ENCODE measurements at regions not wholly inside any gene's neighbourhood (a gene's known extent, or its start where the extent isn't known, plus 50 kb on each side); places are given as distances from the start of the nearest gene placed in this dataset.

DNA sequence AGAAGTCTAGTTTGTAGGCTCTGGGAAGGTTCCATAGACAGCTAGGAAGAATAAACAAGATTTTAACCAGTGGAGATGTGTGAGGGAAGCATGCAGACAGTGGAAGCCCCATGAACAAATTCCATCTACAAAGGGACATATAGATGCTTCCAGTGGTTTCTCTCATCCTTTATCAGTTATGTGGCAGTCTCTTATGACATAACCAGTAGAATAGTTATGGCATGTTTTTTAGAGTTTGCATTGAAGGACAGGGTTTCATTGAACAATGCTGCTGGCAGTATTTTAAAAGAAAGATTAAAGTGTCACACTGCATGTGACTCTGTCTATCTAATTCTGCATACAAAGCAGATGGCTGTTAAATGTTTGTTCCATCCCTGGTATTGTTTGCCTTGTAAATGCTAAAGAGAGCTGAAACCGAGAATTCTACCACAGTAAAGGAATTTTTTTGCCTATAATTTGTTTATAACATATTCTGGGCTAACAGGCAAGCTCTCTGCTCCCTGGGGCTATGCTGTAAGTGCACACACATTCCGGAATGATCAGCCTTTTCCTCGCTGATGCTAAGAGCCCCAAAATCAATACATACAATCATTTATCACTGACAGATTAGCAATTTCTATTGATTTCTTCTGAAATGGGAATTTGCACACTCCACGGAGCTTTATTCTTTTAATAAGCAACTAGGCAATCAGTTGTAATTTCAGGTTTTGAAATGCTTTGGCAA, 76.8 kb upstream of the PELI1 start:
- DNase-seq (ENCODE audit: low spot score): no peak

DNA sequence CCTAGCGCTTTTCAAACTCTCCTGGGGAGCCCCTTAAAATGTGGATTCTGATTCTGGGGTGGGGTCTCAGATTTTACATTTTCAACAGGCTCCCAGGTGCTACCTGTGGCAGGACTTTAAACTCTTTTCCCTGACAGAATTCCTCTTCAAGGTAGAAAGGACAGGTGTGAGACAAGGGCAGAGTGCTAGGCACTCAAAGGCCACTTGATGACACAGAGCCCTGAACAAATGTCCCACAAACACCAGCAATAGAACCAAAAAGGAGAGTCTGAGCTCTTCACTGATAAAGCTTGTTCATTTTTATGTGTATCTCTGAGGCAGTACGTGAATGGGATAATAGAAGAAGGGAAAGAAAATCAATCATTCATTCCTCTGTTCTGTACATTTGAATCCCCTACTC, 77.7 kb upstream of the PELI1 start:
- DNase-seq (ENCODE audit: low spot score): no peak

DNA sequence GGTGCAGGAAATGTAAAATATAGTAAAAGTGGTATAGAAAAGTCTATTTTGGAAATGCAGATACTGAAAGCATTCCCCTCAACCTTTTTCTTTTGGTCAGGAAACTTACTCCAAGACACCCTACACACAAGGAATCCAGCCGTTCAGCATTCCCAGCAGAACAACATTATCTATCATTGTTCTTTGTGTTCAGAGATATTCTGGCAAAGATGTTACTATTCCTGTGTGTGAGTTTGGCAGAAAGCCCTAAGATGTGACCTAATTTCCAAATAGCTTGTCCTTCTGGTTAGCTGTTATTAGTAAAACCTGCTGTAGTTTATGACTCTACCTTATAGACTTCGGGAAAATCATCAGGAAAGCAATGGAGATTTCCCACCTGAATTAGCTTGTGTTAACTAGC, 78.1 kb upstream of the PELI1 start:
- no peak for DNase-seq (ENCODE audit: low spot score)

DNA sequence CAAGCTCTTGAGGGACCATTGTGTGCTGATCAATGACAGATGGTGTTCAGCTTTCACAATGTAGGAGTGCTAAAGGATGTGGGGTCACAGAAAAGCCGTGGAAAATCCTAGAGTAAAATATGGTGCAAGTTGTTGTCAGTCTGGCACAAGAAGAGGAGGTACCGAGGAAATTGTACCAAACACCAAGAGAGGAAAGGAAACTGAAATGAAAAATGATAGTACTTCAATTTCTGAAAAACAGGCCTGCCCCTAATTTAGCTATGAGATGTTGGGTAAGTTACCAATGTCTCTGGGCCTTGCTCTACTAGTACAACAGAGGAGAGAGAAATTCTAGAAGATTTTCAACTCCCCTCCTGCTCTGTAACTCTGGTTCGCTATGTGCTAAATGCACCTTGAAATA, 78.8 kb upstream of the PELI1 start:
- no peak for DNase-seq (ENCODE audit: low spot score)

DNA sequence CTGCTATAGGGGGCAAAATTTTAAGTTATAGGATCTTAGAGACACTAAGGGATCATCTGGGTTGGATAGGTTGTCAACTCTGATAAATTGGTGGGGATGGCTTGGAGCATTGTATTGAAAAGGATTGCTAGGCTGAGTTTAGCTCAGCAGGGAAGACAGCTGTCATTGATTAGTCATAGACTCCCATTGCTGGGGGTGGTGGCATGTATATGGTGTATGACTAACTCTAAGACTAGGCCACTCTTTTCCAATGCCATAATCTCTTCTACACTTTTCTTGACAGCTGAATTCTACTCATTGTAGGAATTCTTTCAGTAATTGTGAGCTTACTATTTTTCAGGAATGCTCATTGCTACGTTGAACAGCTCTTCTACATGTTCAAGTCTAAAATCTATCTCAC, 81.3 kb upstream of the PELI1 start:
- DNase-seq (ENCODE audit: low spot score): no peak

DNA sequence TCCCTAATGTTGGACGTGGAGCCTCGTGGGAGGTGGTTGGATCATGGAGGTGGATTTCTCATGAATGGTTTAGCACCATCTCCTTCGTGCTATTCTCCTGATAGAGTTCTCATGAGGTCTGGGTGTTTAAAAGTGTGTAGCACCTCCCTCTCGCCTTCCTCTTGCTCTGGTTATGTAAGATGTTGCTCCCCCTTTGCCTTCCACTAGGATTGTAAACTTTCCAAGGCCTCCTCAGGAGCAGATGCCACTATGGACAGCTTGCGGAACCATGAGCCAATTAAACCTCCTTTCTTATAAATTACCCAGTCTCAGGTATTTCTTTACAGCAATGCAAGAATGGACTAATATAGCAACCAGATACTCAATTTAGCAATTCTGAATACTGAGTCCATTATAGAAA, 82.4 kb upstream of the PELI1 start:
- DNase-seq (ENCODE audit: low spot score): no peak

DNA sequence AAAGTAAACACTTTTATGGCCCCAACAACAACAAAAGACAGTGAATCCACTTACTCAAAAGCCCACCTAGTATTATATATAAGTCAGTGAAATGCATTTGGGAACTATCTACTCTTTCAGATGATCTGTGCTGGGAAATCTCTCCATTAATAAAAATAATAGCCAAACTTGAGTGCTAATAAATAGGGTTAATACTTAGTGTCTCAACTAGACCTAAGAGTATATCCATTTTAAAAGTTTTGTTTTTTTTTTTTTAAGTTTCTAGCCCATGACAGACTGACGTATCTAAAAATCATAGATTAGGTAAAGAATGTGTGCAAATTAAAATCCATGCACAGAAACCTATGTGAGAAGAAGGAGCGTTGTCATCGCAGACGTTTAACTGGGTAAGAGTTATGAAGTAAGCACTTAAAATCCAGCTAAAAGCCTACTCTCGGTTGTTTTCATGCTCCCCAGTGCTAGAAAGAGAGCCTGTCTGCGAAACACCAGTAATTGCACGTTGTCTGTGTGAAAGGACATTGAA, 83.4 kb upstream of the PELI1 start:
- DNase-seq (ENCODE audit: low spot score): no peak

DNA sequence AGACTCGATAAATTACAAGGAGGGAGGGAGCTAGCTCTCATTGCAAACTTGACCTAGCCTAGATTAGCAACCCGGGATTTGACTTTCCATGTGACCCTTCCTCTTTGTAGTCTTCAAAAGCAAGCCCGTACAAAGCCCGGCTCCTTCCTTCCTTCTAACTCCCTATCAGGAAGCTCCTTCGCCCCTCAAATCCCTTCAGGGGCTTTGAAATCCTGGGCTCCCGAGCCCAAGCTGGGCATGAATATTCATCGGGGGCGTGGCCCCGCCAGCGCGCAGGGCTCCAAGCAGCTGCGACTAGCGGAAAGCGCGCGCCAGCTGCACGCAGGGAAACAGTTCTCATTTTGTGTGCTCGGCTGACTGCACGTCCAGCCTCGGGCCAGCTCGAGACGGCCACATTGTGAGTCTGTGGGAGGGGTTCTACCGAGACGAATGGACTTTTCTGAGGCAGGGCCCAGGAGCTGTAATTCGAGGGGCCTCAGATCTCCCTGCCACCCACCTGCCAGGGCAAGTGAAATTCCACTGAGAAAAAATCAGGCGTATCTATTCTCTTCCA, 84.0 kb upstream of the PELI1 start:
- peak; percentile 92 for DNase-seq (ENCODE audit: low spot score)

DNA sequence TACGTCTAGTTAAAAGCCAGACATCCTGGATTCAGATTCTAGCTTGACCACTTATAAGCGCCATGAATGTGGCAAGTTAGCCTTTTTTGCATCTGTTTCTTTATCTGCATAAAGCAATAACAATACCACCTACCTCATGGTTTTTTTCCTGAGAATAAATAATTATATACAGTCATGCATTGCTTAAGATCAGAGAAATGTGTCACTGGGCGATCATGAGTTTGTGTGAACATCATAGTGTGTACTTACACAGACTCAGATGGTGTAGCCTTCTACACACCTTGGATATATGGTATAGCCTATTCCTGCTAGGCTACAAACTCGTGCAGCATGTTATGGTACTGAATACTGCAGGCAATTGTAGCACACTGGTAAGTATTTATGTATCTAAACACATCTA, 84.7 kb upstream of the PELI1 start:
- DNase-seq (ENCODE audit: low spot score): no peak

DNA sequence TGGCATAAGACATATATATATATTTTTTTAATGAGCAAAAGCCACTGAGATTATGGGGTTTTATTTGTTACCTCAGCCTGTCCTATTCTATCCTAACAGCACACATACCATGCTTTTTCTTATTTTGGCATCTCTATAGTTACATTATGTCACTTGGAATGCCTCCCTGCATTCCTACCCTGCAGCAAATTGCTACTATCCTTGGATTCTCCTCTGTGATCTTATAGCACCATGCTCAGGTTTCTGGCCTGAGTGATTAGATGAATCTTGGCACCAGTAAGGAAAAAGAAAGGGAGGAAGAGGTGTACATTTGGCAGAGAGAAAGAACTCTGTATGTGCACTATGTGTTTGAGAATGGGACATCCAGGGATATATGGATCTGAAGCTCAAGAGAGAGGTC, 86.3 kb upstream of the PELI1 start:
- DNase-seq (ENCODE audit: low spot score): no peak

DNA sequence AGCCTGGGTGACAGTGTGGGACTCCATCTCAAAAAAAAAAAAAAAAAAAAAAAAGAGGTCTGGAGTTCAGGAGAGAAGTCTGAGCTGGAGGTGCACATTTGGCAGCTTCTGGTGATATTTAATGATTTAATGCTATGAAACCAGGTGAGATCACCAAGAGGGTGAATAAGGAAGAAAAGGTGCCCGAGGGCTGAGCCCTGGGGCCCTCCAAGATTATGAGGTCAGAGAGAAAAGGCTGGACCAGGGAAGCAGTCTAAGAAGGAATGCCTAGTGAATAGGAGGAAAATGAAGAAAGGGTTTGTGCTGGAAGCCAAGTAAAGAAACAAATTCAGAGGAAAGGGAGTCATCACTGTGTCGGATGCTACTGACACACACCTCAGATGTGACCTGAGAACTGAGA, 88.0 kb upstream of the PELI1 start:
- DNase-seq (ENCODE audit: low spot score): no peak

DNA sequence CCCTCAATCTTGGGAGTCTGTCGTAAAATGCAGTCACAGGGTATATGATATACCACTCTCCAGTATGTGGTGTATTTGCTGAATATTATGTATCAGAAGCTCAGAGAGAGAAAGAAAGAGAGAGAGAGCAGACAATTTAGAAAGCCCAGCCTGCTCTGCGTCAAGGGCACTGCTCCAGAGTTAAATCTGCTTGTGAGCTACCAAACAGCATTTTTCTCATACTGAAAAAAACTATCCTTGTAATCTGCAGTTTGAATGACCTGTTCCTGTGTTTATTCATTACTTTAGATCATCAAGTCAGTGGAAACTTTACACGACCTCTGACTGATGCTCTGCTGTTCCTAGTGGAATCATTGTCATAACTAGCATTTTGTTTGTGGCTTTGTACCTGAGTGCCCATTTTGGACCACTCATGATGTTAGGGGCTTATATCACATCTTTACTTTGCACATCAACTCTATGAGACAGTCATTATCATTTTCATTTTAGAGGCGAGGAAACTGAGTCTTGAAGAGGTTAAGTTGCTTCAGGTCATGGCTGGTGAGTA, 89.2 kb upstream of the PELI1 start:
- DNase-seq (ENCODE audit: low spot score): no peak

DNA sequence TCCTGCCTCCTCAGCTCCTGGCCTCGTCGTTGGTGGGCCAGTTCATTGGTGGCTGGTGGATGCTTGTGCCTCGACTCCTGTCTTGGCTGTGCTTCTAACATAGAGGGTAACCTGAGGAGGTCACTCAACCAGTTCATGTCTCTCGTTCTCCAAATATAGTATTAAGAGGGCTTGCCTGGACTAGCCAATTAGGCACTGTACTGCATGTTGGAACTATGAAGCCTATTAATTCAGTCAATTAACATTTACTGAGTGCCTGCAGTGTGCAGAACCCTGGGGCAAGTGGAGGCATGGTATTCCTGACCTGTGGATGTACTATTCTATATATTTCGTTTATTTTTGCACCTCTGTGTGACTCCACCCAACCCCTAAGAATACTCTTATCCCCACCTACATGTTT, 89.9 kb upstream of the PELI1 start:
- no peak for DNase-seq (ENCODE audit: low spot score)

DNA sequence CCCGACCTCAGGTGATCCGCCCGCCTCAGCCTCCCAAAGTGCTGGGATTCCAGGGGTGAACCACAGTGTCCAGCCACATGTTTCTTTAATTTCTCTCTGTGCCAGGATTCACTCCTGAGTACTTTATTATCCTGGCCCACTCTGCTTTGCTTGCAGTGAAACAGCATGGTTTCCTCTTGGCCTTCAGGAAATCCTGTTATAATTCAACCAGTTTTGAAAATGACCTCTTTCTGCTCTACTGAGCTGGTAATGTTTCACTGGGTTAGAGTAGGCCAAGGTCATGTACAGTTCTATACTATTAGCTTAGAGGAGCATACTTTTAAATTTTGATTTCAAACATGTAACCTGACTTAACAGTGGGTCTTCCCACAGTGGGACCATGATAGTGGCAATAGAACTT, 90.6 kb upstream of the PELI1 start:
- DNase-seq (ENCODE audit: low spot score): no peak

DNA sequence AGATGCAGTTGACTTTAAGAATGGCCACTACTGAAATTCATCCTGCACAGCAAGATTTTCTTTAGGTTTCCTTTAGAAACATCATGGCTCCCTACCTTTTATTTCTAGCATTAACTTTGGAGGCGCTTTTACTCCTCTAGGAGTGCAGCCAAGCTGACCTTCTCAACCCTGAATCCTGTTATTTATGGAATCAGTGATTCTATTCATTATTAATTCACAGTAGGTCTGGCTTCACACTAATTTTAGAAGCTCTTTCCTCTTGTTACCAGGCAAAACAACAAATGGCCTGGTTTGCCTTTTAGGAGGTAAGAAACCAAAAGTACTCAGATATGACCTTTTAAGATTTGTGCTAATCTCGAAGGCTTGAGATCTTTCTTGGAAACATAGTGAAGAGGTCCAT, 93.0 kb upstream of the PELI1 start:
- DNase-seq (ENCODE audit: low spot score): no peak

DNA sequence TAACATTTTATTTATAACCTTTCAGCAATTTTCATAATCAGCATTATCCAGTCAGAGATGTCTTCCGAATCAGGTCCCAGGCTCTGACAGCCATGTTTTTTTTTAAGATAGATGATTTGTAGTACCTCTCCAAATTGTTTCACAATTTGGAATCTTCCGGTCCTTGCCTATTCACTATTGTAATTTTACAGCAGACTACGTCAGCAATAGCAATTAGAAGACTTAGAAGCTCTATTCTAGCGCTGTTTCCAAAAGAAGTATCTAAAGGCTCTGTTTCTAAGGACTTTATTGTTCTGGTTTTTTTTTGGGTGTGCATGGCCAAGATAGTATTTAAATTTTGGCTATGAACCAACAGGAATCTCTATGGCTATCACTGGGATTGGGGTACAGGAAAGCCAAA, 94.6 kb upstream of the PELI1 start:
- no peak for DNase-seq (ENCODE audit: low spot score)

DNA sequence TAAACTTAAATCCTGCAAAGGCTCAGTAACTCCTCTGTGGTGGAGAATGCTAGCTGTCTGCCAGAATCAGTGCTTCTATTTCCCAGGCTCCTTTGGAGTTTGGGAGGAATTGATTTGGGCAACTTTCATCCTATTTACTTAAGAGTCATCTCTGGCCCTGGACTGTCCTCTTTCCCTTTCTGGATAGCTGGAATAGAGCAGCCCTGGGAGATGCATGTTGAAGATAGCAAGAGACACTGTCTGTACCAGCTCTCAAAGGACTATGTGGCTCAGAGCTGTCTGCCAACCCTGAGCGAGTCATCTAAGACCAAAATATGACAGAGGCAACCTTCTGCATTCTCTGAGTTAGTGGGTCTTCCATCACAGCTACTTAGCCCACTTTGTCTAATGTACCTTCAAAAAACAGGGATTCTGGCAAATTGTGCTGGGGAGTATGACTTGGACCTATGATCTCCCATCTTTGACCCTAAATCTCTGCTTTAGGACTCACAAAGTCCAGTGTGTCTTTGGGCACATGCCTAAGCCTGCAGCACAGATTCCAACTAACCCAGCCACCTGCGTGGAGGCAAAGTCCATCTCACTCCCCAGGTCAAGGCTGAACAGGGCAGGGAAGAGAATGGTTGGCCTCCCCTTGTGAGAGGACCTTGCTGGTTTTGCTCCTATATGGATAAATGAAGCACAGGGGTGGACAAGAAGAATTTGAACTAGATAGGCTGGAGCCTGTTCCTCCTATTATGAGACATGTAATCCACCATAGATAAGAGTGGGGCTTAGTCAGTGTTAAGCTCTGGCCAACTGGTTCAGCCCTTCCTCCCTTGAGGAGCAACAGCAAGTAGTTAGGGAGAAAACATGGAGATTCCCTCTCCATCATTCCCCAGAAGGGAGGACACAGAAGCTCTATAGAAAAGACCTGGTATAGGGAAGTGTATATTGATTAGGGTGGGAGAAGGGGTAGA, 99.1 kb upstream of the PELI1 start:
- no peak for DNase-seq (ENCODE audit: low spot score)

DNA sequence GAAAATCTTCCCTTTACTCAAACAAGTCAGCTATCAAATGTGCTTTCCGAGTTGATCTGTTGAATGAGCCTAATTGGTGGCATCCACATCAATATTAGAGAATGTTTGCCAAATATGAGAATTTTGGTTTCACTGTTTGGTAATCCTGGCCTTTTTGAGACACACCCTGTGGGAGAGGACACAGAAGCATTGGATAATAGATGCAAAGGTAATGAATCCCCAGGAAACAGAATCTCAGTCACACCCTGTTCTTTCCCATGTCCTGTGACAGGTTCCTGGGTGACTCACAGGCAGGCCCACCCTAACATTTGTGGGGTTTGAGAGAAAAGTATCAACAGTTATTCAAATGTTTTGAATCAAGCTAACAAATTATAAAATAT, 99.8 kb upstream of the PELI1 start:
- DNase-seq (ENCODE audit: low spot score): no peak

DNA sequence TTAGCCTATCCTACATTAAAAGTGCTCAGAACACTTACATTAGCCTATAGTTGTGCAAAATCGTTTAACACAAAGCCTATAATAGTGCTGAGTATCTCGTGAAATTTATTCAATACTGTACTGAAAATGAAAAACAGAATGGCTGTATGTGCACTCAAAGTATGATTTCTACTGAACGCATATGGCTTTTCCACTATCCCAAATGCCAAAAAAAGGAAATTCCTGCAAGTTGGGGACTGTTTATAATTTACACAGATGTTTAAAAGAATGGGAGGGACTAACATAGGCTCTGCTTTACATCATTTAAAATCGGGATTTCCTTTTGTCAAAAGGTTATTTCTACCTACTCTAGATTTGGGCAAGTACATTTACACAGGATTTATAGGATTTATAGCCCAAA, 101.4 kb upstream of the PELI1 start:
- no peak for DNase-seq (ENCODE audit: low spot score)

DNA sequence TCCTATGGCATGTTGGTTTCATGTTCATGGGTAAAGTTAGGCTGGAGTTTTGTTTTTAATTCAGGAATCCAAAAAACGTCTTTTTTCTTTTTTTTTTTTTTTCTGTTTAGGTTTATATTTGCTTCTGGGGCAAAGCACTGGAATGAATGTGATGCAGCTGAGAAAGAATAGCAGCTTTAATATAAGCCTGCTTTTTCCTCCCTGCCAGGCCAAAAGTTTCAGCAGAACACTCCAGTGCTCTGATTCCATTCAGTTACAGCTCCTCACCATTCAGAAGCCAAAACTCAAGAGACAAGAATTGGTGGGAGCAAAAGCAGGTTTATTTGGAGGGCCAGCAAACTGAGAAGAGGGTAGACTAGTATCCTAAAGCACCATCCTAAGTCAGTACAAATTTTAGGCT, 102.7 kb upstream of the PELI1 start:
- no peak for DNase-seq (ENCODE audit: low spot score)

DNA sequence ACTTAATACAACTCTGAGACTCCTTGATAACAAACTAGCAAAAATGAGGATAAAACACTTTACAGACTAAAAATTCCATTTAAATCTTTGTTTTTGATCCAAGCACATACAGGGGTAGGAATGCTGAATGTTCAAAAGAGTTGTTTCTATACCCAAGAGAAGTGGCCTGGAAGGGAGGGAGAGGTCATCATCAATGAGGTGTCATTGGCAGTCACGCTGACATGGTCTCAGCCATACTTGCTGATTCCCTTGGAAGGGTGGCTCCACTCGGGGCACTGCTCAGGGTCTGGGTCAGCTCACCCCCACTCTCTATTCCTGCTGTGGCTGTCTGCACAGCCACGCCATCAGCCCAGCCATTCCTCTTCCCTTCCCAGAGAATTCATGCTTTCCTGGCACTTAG, 105.2 kb upstream of the PELI1 start:
- DNase-seq (ENCODE audit: low spot score): no peak

DNA sequence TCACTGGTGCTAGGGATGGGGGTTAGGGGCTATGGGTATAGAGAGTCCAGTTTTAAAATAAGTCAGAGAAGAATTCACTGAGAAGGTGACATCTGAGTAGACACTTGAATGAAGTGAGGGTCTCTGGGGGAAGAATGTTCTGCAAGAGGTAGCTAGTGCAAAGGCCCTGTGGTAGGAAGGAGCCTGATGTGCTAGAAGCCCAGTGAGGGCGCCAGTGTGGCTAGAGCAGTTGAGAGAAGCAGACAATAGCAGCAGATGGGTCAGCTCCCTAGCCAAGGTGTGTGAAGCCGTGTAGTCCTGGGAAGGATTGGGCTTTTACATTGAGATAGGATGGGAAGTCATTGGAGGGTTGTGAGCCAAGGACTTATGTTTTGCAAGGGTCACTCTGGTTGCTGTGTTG, 105.8 kb upstream of the PELI1 start:
- no peak for DNase-seq (ENCODE audit: low spot score)

All from mesenteric fat pad (tissue), 1 donor.